Neuronal stem cell (in vitro differentiated cells): ENCODE measurements at regions not wholly inside any gene's neighbourhood (a gene's known extent, or its start where the extent isn't known, plus 50 kb on each side); places are given as distances from the start of the nearest gene placed in this dataset.

Source experiments
- DNase-seq: peaks from one replicate; pipeline ENCODE4 v3.0.0-alpha.2; 2013; ENCODE audit warnings: low spot score
- H2AFZ ChIP-seq: one replicate; pipeline ENCODE4 v1.6.1; 2013; ENCODE audit warnings: mild to moderate bottlenecking, low read length, inconsistent platforms
- H2AK5ac ChIP-seq: 2 replicates; pipeline ENCODE4 v1.6.1; 2013; ENCODE audit warnings: low read depth, mild to moderate bottlenecking, inconsistent platforms, low read length, moderate library complexity, mixed read lengths
- H2BK120ac ChIP-seq: 2 replicates; pipeline ENCODE4 v1.6.1; 2013; ENCODE audit warnings: low read depth, mild to moderate bottlenecking, inconsistent platforms, low read length, moderate library complexity, mixed read lengths
- H2BK12ac ChIP-seq: one replicate; pipeline ENCODE4 v1.6.1; 2013; ENCODE audit warnings: low read length, inconsistent platforms
- H2BK15ac ChIP-seq: 2 replicates; pipeline ENCODE4 v1.6.1; 2013; ENCODE audit warnings: mild to moderate bottlenecking, low read length, inconsistent platforms, mixed read lengths
- H2BK5ac ChIP-seq: one replicate; pipeline ENCODE4 v1.6.1; 2013; ENCODE audit warnings: inconsistent platforms, mild to moderate bottlenecking, low read length, moderate library complexity
- H3K14ac ChIP-seq: one replicate; pipeline ENCODE4 v1.6.1; 2013; ENCODE audit warnings: low read length, inconsistent platforms
- H3K18ac ChIP-seq: 2 replicates; pipeline ENCODE4 v1.6.1; 2013; ENCODE audit warnings: low read length, inconsistent platforms
- H3K23ac ChIP-seq: 2 replicates; pipeline ENCODE4 v1.6.1; 2013; ENCODE audit warnings: low read depth, mild to moderate bottlenecking, mixed read lengths, low read length, inconsistent platforms; ENCODE audit not compliant: poor library complexity
- H3K27ac ChIP-seq: replicated peaks from 3 replicates; pipeline ENCODE4 v1.5.1; 2013; ENCODE audit warnings: low read length, inconsistent platforms
- H3K27me3 ChIP-seq, 3 experiments: 2 replicates each; pipeline ENCODE4 v1.6.1; 2013; ENCODE audit warnings: low read length in 3 of 3, mild to moderate bottlenecking in 2 of 3, inconsistent platforms in 1 of 3, low read depth in 1 of 3, mixed read lengths in 1 of 3, moderate library complexity in 1 of 3; ENCODE audit not compliant: control insufficient read depth in 3 of 3, insufficient read depth in 3 of 3
- H3K36me3 ChIP-seq, 2 donors: replicated peaks in 1 of 2; 2 replicates each; pipeline ENCODE4 v1.6.1; 2013; ENCODE audit warnings: low read length in 2 of 2; ENCODE audit not compliant: control insufficient read depth in 2 of 2, insufficient read depth in 2 of 2
- H3K4ac ChIP-seq: 2 replicates; pipeline ENCODE4 v1.6.1; 2013; ENCODE audit warnings: inconsistent platforms, mild to moderate bottlenecking, low read length, moderate library complexity
- H3K4me1 ChIP-seq, 2 donors: 1 replicate in 1 of 2; 2 replicates in 1 of 2; pipeline ENCODE4 v1.6.1; 2013; ENCODE audit warnings: low read length in 2 of 2, low read depth in 1 of 2; ENCODE audit not compliant: control insufficient read depth in 2 of 2, insufficient read depth in 1 of 2
- H3K4me2 ChIP-seq: one replicate; pipeline ENCODE4 v1.6.1; 2013; ENCODE audit warnings: mild to moderate bottlenecking, low read length, inconsistent platforms; ENCODE audit not compliant: insufficient read depth, poor library complexity, severe bottlenecking
- H3K4me3 ChIP-seq, 2 donors: 2 replicates each; pipeline ENCODE4 v1.5.1; 2013; ENCODE audit warnings: low read length in 2 of 2, mild to moderate bottlenecking in 2 of 2, inconsistent platforms in 1 of 2, moderate library complexity in 1 of 2
- H3K79me1 ChIP-seq: one replicate; pipeline ENCODE4 v1.6.1; 2013; ENCODE audit warnings: low read depth, mild to moderate bottlenecking, inconsistent platforms, low read length, moderate library complexity
- H3K9ac ChIP-seq: one replicate; pipeline ENCODE4 v1.6.1; 2013; ENCODE audit warnings: mild to moderate bottlenecking, low read depth, low read length, inconsistent platforms; ENCODE audit not compliant: poor library complexity
- H3K9me3 ChIP-seq, 2 donors: replicated peaks in 1 of 2; 2 replicates each; pipeline versions ENCODE3 to v1.6.1; 2013; ENCODE audit warnings: low read length in 2 of 2, mild to moderate bottlenecking in 2 of 2, inconsistent platforms in 1 of 2, low read depth in 1 of 2, mixed read lengths in 1 of 2, moderate library complexity in 1 of 2; ENCODE audit not compliant: control insufficient read depth in 2 of 2, insufficient read depth in 1 of 2
- H4K8ac ChIP-seq: one replicate; pipeline ENCODE4 v1.6.1; 2013; ENCODE audit warnings: low read depth, mild to moderate bottlenecking, inconsistent platforms, low read length, moderate library complexity
- H4K91ac ChIP-seq: one replicate; pipeline ENCODE4 v1.6.1; 2013; ENCODE audit warnings: low read length, low read depth, mild to moderate bottlenecking, inconsistent platforms; ENCODE audit not compliant: poor library complexity
- WGBS, 2 donors: extraction: QIAGEN DNeasy Blood & Tissue Kit; methylation state at CpG; one replicate each; pipeline ENCODE4 v1.1.7; 2013; ENCODE audit warnings: missing lambda C conversion rate in 2 of 2, mixed read lengths in 1 of 2; ENCODE audit not compliant: insufficient read length in 2 of 2, insufficient replicate concordance in 1 of 2; ENCODE audit errors: extremely low coverage in 2 of 2; 5-methylcytosine and 5-hydroxymethylcytosine counted together

- Histone ChIP-seq H2BK120ac (no peak overlapping the region), H2BK12ac (no peak overlapping the region), H3K9ac (no peak overlapping the region), H3K4ac (no peak overlapping the region), H3K27ac (no peak overlapping the region), H3K4me3 (no peak overlapping the region), H3K23ac (no peak overlapping the region), H3K36me3 (no peaks in the 10 kb centered on the region), H3K9me3 (no peaks in the 10 kb centered on the region), H3K79me1 (no peaks in the 10 kb centered on the region), H3K4me1 (no peaks in the 10 kb centered on the region), H3K14ac (no peak overlapping the region), H2AK5ac (no peak overlapping the region), H2BK5ac (no peak overlapping the region), H3K4me2 (no peak overlapping the region), H4K91ac (no peak overlapping the region), H2AFZ (no peak overlapping the region), H3K27me3 (peaks cover 0 to 4% (median 0%) of the 10 kb centered on the region in 3 experiments), H4K8ac (no peak overlapping the region), H2BK15ac (no peak overlapping the region), H3K18ac (no peak overlapping the region)
- peak; percentile 8 for DNase-seq
- no CpG with 5 or more reads among the region's 2 CpGs for WGBS, 2 donors
These were observed 64.6 kb upstream of the TRPC5 start for GRCh38 chrX:112147206-112147605.

GRCh38 chrX:112137276-112137675 is 54.7 kb upstream of the TRPC5 start:
- H3K36me3 ChIP-seq: no peaks in the 10 kb centered on the region
- H2BK5ac ChIP-seq: no peak overlapping the region
- no peak overlapping the region for H3K4ac ChIP-seq
- no peak for DNase-seq
- no peak overlapping the region for H3K4me3 ChIP-seq
- no CpG with 5 or more reads among the region's 4 CpGs for WGBS, 2 donors
- H3K9ac ChIP-seq: no peak overlapping the region
- no peak overlapping the region for H2BK120ac ChIP-seq
- H4K8ac ChIP-seq: no peak overlapping the region
- H3K23ac ChIP-seq: no peak overlapping the region
- no peaks in the 10 kb centered on the region for H3K9me3 ChIP-seq
- no peak overlapping the region for H3K4me2 ChIP-seq
- H3K14ac ChIP-seq: no peak overlapping the region
- no peaks in the 10 kb centered on the region for H3K27me3 ChIP-seq
- no peak overlapping the region for H2AFZ ChIP-seq
- no peak overlapping the region for H2BK15ac ChIP-seq
- H3K27ac ChIP-seq: no peak overlapping the region
- H2AK5ac ChIP-seq: no peak overlapping the region
- no peak overlapping the region for H4K91ac ChIP-seq
- H3K79me1 ChIP-seq: no peaks in the 10 kb centered on the region
- H3K18ac ChIP-seq: no peak overlapping the region
- no peaks in the 10 kb centered on the region for H3K4me1 ChIP-seq
- H2BK12ac ChIP-seq: no peak overlapping the region
